IMR-90 (cell line): ENCODE measurements at regions not wholly inside any gene's neighbourhood (a gene's known extent, or its start where the extent isn't known, plus 50 kb on each side); places are given as distances from the start of the nearest gene placed in this dataset.
A peak's percentile ranks its signal among the peaks of the same experiment; 100 is the strongest.

Source experiments
- ATAC-seq: fragments of 200-7000 bp; cut with Tn5 transposase; 2 replicates; pipeline ENCODE4 v1.9.1; 2020; ENCODE audit warnings: low read depth, mild to moderate bottlenecking, moderate library complexity
- BruUV-seq: library from RNA; stranded (reverse); fragments of 400-500 nt; replicated peaks from 2 replicates; lab custom pipeline; 2021; lab: Mats Ljungman, UMichigan
- CTCF ChIA-PET: fragments of 300-600 bp; formaldehyde crosslinking; extraction: SDS; loops from one replicate; lab custom pipeline; 2021; ENCODE audit warnings: antibody characterized with exemption; lab: Yijun Ruan, JAX
- POLR2A ChIA-PET: fragments of 300-600 bp; sonication (Branson Sonifier 250); formaldehyde crosslinking; loops from one replicate; lab custom pipeline; 2022; ENCODE audit warnings: antibody characterized with exemption; ENCODE audit not compliant: unreplicated experiment; lab: Charles Lee
- DNase-seq: peaks from one replicate; pipeline ENCODE4 v3.0.0; 2013
- H2AFZ ChIP-seq: replicated peaks from 2 replicates; pipeline ENCODE3; 2013; ENCODE audit warnings: low read length, mild to moderate bottlenecking; ENCODE audit not compliant: poor library complexity
- H2AK5ac ChIP-seq: 2 replicates; pipeline ENCODE4 v1.6.1; 2013; ENCODE audit warnings: low read depth, low read length, inconsistent platforms
- H2AK9ac ChIP-seq: replicated peaks from 2 replicates; pipeline ENCODE3; 2013; ENCODE audit warnings: mild to moderate bottlenecking, low read depth, low read length, moderate library complexity; ENCODE audit not compliant: poor library complexity
- H2BK120ac ChIP-seq: 2 replicates; pipeline ENCODE4 v1.6.1; 2013; ENCODE audit warnings: low read depth, low read length, inconsistent platforms
- H2BK15ac ChIP-seq: 3 replicates; pipeline ENCODE4 v1.6.1; 2013; ENCODE audit warnings: low read depth, low read length, inconsistent platforms
- H2BK20ac ChIP-seq: 2 replicates; pipeline ENCODE4 v1.6.1; 2013; ENCODE audit warnings: low read depth, mild to moderate bottlenecking, inconsistent platforms, low read length, moderate library complexity
- H2BK5ac ChIP-seq: 2 replicates; pipeline ENCODE4 v1.6.1; 2013; ENCODE audit warnings: mild to moderate bottlenecking, low read depth, low read length, inconsistent platforms; ENCODE audit not compliant: poor library complexity, severe bottlenecking
- H3K14ac ChIP-seq: replicated peaks from 2 replicates; pipeline ENCODE4 v1.6.1; 2013; ENCODE audit warnings: low read depth, low read length, inconsistent platforms
- H3K18ac ChIP-seq: 2 replicates; pipeline ENCODE4 v1.6.1; 2013; ENCODE audit warnings: low read depth, low read length, control low read depth
- H3K23ac ChIP-seq: 2 replicates; pipeline ENCODE4 v1.6.1; 2013; ENCODE audit warnings: low read depth, low read length, inconsistent platforms
- H3K27ac ChIP-seq: 2 replicates; pipeline ENCODE4 v1.5.1; 2013; ENCODE audit warnings: mild to moderate bottlenecking, control low read depth, low read length; ENCODE audit not compliant: insufficient read depth
- H3K27me3 ChIP-seq: 2 replicates; pipeline ENCODE4 v1.6.1; 2013; ENCODE audit warnings: low read length; ENCODE audit not compliant: control insufficient read depth, insufficient read depth
- H3K36me3 ChIP-seq: 2 replicates; pipeline ENCODE4 v1.6.1; 2013; ENCODE audit warnings: low read length, mixed read lengths; ENCODE audit not compliant: control insufficient read depth, insufficient read depth
- H3K4ac ChIP-seq: 2 replicates; pipeline ENCODE4 v1.6.1; 2013; ENCODE audit warnings: low read depth, low read length, inconsistent platforms
- H3K4me1 ChIP-seq: 2 replicates; pipeline ENCODE4 v1.6.1; 2013; ENCODE audit warnings: low read length, mixed read lengths; ENCODE audit not compliant: control insufficient read depth, insufficient read depth
- H3K4me2 ChIP-seq: 2 replicates; pipeline ENCODE4 v1.6.1; 2013; ENCODE audit warnings: low read depth, mild to moderate bottlenecking, control low read depth, low read length, moderate library complexity
- H3K4me3 ChIP-seq: 2 replicates; pipeline ENCODE4 v1.5.1; 2013; ENCODE audit warnings: low read depth, mild to moderate bottlenecking, control low read depth, low read length, moderate library complexity; ENCODE audit not compliant: insufficient read depth
- H3K56ac ChIP-seq: 2 replicates; pipeline ENCODE4 v1.6.1; 2013; ENCODE audit warnings: low read length, inconsistent platforms; ENCODE audit not compliant: insufficient read depth; ENCODE audit errors: extremely low read depth
- H3K79me1 ChIP-seq, 2 experiments: 2 replicates each; pipeline ENCODE4 v1.6.1; 2013; ENCODE audit warnings: low read length in 2 of 2, inconsistent platforms in 1 of 2, low read depth in 1 of 2
- H3K9ac ChIP-seq: 2 replicates; pipeline ENCODE4 v1.6.1; 2013; ENCODE audit warnings: low read depth, low read length, control low read depth
- H3K9me1 ChIP-seq: 2 replicates; pipeline ENCODE4 v1.6.1; 2013; ENCODE audit warnings: low read length, inconsistent platforms; ENCODE audit not compliant: insufficient read depth
- H3K9me3 ChIP-seq: 2 replicates; pipeline ENCODE4 v1.6.1; 2013; ENCODE audit warnings: low read length; ENCODE audit not compliant: control insufficient read depth, insufficient read depth
- H4K20me1 ChIP-seq: 2 replicates; pipeline ENCODE4 v1.6.1; 2013; ENCODE audit warnings: low read length, inconsistent platforms; ENCODE audit not compliant: insufficient read depth
- H4K5ac ChIP-seq: 2 replicates; pipeline ENCODE4 v1.6.1; 2013; ENCODE audit warnings: mild to moderate bottlenecking, low read depth, low read length, control low read depth
- H4K8ac ChIP-seq, 2 experiments: 2 replicates each; pipeline ENCODE4 v1.6.1; 2013; ENCODE audit warnings: low read depth in 2 of 2, low read length in 2 of 2, control low read depth in 1 of 2, inconsistent platforms in 1 of 2
- H4K91ac ChIP-seq: 2 replicates; pipeline ENCODE4 v1.6.1; 2013; ENCODE audit warnings: low read depth, low read length, inconsistent platforms; ENCODE audit not compliant: insufficient read depth
- CTCF ChIP-seq: conservative IDR thresholded peaks from 2 replicates; pipeline ENCODE4 v1.5.1; 2012; ENCODE audit warnings: mild to moderate bottlenecking, low read depth, low read length, improper control_type of control experiment
- ELK1 ChIP-seq: fragments of 150-350 bp; IDR thresholded peaks from 2 replicates; pipeline ENCODE4 v1.6.1; 2016; ENCODE audit warnings: low read depth, mild to moderate bottlenecking, low read length, moderate library complexity, borderline replicate concordance
- FOS ChIP-seq: fragments of 150-350 bp; IDR thresholded peaks from 2 replicates; pipeline ENCODE4 v1.6.1; 2016; ENCODE audit warnings: low read depth, low read length
- MAFK ChIP-seq: IDR thresholded peaks from 2 replicates; pipeline ENCODE4 v1.6.1; 2012; ENCODE audit warnings: low read depth, low read length, improper control_type of control experiment
- MAZ ChIP-seq: IDR thresholded peaks from 2 replicates; pipeline ENCODE4 v1.6.1; 2012; ENCODE audit warnings: low read depth, mild to moderate bottlenecking, low read length, improper control_type of control experiment, moderate library complexity, borderline replicate concordance
- NFE2L2 ChIP-seq: fragments of 150-350 bp; IDR thresholded peaks from 2 replicates; pipeline ENCODE4 v1.6.1; 2016; ENCODE audit warnings: low read depth, mild to moderate bottlenecking, low read length
- POLR2A ChIP-seq: IDR thresholded peaks from 2 replicates; pipeline ENCODE4 v1.6.1; 2012; ENCODE audit warnings: mild to moderate bottlenecking, low read depth, low read length
- RAD21 ChIP-seq: IDR thresholded peaks from 2 replicates; pipeline ENCODE4 v1.6.1; 2012; ENCODE audit warnings: low read length, improper control_type of control experiment
- RFX5 ChIP-seq: IDR thresholded peaks from 2 replicates; pipeline ENCODE4 v1.8.0; 2012; ENCODE audit warnings: low read depth, mild to moderate bottlenecking, low read length, moderate library complexity
- WGBS, 2 experiments: methylation state at CpG; one replicate each; pipeline versions ENCODE4 v1.1.5 to v1.1.7; 2013; ENCODE audit warnings: missing lambda C conversion rate in 2 of 2; ENCODE audit not compliant: insufficient read length in 1 of 2; ENCODE audit errors: extremely low coverage in 2 of 2; 5-methylcytosine and 5-hydroxymethylcytosine counted together
- dilution Hi-C: fragments of 300-500 bp; cut with HindIII; formaldehyde crosslinking; loops from one replicate; pipeline ENCODE4 v1.14.3; 2018; ENCODE audit warnings: low sequenced_read_pairs; ENCODE audit not compliant: unreplicated experiment
- in situ Hi-C: fragments of 300-500 bp; cut with MboI; formaldehyde crosslinking; loops from 3 replicates; pipeline ENCODE4 v1.14.3; 2019; ENCODE audit warnings: low sequenced_read_pairs, inconsistent platforms, mixed read lengths
- intact Hi-C: fragments of 100-400 bp; cut with micrococcal nuclease; formaldehyde crosslinking; loops from 2 replicates; pipeline ENCODE4 v1.10.0; 2022
- TF ChIP-seq, protein P1 (sequence below): fragments of 150-350 bp; IDR thresholded peaks from 2 replicates; pipeline ENCODE4 v1.6.1; 2017; ENCODE audit warnings: mild to moderate bottlenecking, antibody characterized with exemption, low read length, low read depth

DNA sequence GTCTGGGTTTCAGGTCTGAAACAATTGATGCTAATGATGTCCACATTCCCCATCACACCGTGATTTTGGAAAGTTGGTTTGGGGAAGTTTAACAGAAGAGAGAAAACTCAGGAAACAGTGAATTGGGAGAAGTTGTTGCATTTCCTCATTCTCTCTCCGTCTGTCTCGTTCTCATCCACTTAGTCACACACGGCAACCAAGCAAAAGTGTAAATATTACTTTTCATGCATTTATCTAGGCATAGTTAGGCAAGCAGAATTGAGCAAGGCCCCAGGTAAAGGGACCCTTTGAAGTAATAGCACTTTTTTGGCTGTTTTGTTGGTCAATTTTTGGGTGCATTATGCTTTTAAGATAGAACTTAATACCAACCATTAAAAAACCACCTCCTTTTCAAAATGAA, 137.0 kb upstream of the SULF2 start:
- Histone ChIP-seq H3K14ac (no peak overlapping the region), H4K5ac (no peak overlapping the region), H4K8ac (no peak overlapping the region), H3K18ac (no peak overlapping the region), H3K36me3 (no peaks in the 10 kb centered on the region), H3K9me1 (no peaks in the 10 kb centered on the region), H3K23ac (no peak overlapping the region), H3K27me3 (no peaks in the 10 kb centered on the region), H3K9me3 (peaks cover 9% of the 10 kb centered on the region), H4K91ac (no peak overlapping the region), H3K79me1 (no peaks in the 10 kb centered on the region), H4K20me1 (no peaks in the 10 kb centered on the region), H3K4ac (no peak overlapping the region), H2AK9ac (no peak overlapping the region), H2AK5ac (no peak overlapping the region), H2AFZ (no peak overlapping the region), H3K9ac (no peak overlapping the region), H2BK5ac (no peak overlapping the region), H3K4me3 (no peak overlapping the region), H3K56ac (no peak overlapping the region), H3K4me1 (peaks cover 2% of the 10 kb centered on the region; the same call in 1 of the 2 replicates), H2BK15ac (no peak overlapping the region), H2BK120ac (no peak overlapping the region), H3K27ac (no peak overlapping the region), H3K4me2 (no peak overlapping the region), H2BK20ac (no peak overlapping the region)
- no peak for ATAC-seq
- TF ChIP-seq, protein P1, sequence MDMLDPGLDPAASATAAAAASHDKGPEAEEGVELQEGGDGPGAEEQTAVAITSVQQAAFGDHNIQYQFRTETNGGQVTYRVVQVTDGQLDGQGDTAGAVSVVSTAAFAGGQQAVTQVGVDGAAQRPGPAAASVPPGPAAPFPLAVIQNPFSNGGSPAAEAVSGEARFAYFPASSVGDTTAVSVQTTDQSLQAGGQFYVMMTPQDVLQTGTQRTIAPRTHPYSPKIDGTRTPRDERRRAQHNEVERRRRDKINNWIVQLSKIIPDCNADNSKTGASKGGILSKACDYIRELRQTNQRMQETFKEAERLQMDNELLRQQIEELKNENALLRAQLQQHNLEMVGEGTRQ, result no peak
- no peak for TF ChIP-seq FOS
- TF ChIP-seq MAFK, result no peak
- TF ChIP-seq ELK1, result no peak
- no peak for TF ChIP-seq POLR2A
- TF ChIP-seq RAD21, result no peak
- TF ChIP-seq NFE2L2, result no peak
- no peak for TF ChIP-seq CTCF
- no peak for TF ChIP-seq RFX5
- no peak for TF ChIP-seq MAZ
- ChIA-PET POLR2A (no interaction called here), CTCF (interaction anchor here (1.0 kb wide), 1 partner anchor 19 kb away, joined by 3 read pairs; no protein-coding TSS in a partner anchor)
- in situ Hi-C loops, result no loop called here
- dilution Hi-C loops, result no loop called here
- peak; percentile 10 for DNase-seq
- intact Hi-C loops, result no loop called here
- no TSS peak for BruUV-seq
- no CpG with 5 or more reads among the region's 4 CpGs for WGBS, 2 experiments
